ENCODE measurements at regions not wholly inside any gene's neighbourhood (a gene's known extent, or its start where the extent isn't known, plus 50 kb on each side); places are given as distances from the start of the nearest gene placed in this dataset.

- no peak for DNase-seq
Observed at GRCh38 chr3:25306705-25307104, 121.4 kb upstream of the RARB start.

- no peak for DNase-seq
Observed at GRCh38 chr3:25313286-25313685, 114.8 kb upstream of the RARB start.

DNA sequence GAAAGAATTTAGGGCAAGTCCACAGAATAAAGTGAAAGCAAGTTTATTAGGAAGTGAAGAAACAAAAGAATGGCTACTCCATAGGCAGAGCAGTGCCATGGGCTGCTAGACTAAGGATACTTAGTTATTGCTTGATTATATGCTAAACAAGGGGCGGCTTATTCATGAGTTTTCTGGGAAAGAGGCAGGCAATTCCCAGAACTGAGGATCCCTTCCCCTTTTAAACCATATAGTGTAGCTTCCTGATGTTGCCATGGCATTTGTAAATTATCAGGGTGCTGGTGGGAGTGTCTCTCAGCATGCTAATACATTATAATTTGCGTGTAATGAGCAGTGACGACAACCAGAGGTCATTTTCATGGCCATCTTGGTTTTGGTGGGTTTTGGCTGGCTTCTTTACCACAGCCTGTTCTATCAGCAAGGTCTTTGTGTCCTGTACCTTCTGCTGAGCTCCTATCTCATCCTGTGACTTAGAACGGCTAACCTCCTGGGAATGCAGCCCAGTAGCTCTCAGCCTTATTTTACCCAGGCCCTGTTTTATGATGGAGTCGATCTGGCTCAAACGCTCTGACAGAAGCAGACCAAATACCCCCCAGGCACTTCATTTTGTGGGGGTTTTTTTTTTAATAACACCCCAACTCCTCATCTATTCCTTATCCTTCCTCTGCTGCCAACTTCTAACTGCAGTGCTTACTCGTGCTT, 103.0 kb upstream of the RARB start:
- DNase-seq: no peak

- DNase-seq: no peak
Observed at GRCh38 chr3:25335356-25335755, 92.7 kb upstream of the RARB start.

DNA sequence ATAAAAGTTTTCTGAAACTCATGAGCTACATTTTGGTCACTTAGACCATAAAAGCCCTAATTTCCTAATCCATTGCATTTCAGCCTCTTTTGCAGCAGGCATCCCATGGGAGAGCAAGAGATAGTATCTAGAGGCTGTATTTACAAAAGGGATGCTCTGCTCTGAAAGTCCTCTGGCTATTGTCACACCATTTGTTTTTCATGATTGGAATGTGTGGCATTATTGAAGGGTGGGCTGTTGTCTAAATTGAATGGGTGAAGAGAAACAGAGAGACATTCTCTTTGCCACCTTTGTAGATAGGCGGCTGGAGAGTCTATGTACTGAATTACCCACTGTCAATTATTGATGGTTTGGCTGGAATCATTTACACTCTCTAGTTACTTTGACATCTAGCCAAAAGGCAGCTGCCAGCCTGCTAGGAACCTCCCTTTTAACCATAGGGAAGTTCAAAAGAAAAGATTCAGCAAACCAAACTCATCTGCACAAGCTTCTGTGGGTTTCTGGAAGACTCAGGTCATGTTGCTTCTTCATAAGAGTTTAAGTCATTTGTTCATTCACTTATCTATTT, 89.8 kb upstream of the RARB start:
- DNase-seq: peak; percentile 14

- peak; percentile 2 for DNase-seq
Observed at GRCh38 chr3:25339225-25339624, 88.8 kb upstream of the RARB start.

DNA sequence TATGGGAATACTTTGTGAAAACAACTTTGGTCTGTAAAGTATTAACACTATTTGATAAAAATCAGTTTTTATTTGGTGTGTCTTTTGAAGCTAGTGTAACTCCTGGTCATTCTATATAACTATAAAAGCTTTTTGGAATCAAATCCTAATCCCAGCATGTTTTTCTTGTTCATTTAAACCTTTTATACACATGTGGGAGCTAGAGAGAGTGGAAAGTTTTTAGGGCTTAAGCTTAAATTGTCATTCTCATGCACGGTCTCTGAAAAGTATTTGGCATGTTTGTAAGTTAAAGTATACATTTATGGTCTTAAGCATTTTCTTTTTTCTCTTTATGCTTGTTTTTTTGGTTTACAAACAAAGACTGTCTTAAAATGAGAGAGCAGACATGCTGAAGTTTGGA, 83.4 kb upstream of the RARB start:
- no peak for DNase-seq

DNA sequence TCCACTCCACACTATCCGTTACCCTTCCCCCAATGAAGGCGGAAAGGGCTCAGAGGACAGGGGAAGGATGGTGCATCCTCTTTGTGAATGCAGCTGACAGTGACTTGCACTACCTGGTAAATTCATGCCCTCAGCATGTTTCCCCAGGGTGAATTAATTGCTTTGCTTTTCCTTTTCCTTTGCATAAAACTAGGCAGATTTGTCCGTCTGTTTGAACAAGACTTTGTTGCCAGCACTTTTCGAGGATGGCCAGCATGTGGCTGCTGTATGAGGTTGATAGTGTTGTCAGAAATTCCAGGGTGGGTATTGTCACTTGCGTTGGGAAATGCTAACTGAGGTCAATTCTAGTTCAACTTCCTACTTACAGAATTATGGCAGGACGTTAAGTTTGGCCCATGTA, 79.0 kb upstream of the RARB start:
- DNase-seq: no peak

- no peak for DNase-seq
Observed at GRCh38 chr3:25349828-25350724, 78.0 kb upstream of the RARB start.

GRCh38 chr3:25350725-25351114, 77.3 kb upstream of the RARB start:
- DNase-seq: no peak

GRCh38 chr3:25354071-25354470, 74.0 kb upstream of the RARB start:
- DNase-seq: no peak

DNA sequence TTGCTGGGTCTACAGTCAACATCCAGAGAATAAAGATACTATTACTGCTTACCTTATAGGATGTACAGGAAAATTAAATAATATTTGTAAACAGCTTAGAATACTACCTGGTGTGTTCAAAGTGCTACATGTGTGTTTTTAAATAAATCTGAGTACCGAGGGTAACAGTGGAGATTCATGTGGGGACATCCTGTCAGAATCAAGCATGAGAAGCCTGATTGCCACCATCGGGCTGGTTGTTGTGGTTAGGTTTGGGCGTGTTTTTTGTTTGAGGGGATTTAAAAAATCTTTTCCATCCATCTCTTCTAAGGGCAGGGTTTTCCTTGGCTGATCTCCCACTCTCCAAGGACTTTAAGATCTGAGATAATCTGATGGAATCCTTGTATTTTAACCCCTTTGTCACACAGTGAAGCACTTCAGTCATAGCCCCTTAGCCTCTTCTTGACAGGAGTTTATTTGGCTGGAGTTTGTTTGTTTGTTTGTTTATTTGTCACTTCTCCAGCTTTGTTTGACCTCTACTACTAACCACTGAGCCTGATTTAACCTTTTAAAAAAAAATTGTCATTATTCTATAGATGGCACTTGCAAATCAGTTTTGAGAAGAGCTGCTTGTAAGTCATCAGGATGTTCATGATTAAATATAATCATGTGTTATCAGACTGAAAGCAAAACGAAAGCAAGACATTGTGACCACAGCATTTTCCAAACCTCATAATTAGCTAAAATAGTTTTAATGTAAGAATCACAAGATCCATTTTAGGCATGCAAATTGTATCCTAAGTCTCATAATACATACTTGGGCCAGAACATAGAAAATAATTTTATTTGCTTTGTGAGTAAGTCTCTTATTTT, 72.8 kb upstream of the RARB start:
- no peak for DNase-seq

DNA sequence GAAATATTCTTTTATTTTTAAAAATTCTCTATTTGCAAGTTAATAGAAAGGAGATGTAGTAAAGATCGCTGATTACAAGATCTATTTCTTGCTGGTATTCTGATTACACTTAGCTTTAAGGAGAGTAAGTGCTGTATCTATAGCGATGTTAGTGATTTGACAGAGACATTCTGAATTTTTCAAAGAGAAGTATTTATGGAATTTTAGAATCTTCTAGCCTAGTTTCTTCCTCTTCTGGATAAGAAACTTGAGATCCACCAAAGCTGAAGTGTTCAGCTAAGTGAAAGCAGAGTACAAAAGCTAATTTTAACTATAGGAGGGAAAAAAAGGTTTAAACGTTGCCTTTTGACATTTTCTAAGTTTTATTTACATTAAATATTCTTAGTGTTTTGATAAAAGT, 72.1 kb upstream of the RARB start:
- no peak for DNase-seq

DNA sequence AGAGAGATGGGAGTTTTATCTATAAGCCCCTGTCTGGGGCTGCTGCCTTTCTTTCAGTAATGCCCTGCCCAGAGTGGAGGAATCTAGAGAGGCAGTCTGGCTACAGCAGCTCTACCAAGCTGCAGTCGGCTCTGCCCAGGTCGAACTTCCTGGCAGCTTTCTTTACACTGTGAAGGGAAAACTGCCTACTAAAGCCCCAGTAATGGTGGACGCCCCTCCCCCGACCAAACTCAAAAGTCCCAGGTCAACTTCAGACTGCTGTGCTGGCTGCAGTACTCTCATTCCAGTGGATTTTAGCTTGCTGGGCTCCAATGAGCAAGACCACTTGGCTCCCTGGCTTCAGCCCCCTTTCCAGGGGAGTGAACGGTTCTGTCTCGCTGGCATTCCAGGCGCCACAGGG, 65.9 kb upstream of the RARB start:
- no peak for DNase-seq

- no peak for DNase-seq
Observed at GRCh38 chr3:25365636-25366035, 62.4 kb upstream of the RARB start.

DNA sequence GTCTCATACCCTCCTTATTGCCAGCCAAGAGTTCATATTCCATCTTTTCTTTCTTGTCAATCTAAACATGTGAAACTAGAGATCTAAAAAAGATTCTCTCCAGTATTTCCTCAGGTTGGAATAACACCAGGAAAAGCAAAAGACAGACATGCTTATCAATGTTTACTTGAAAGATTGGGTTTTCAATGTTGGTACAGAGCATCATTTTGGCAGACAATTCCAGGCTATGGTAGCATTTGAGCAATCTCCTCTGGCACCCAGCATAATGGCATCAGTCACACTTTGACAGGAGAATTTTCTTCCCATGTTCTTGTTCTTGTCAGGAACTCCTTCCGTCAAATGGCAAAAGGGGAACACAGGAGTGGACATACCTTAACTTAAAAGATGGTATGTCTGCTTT, 61.0 kb upstream of the RARB start:
- DNase-seq: no peak

DNA sequence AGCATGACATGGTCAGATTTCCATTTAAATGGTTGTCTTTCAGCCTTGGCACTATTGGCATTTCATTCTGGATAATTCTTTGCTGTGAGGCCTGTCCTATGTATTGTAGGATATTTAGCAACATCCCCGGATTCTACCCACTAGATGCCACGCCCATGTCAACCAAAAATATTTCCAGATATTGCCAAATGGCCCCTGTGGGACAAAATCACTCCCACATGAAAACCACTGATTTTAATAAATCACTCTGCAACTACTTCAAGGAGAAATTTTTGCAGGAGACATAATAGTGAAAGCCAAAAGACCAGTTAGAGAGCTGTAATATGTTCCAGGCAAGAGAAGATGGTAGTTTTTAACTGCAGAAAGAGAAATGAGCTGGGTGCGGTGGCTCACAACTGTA, 55.9 kb upstream of the RARB start:
- DNase-seq: no peak

DNA sequence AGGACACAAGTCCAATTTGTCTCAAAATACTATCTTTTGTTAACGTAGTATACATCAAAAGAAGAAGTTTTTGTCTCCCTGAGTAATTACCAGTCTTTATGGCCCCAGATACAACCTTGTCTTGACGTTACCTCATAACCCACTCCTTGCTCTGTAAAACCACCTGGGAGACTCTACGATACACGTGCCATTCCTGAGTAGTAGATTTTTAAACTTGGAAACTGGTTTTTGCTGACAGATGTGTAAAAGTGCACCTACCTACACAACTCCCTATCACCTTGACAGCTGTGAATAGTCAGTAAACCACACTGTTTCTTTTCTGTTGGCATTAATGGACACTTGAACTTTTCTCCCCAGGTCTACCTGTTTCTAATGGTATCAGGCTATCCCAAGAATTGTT, 51.7 kb upstream of the RARB start:
- no peak for DNase-seq

DNA sequence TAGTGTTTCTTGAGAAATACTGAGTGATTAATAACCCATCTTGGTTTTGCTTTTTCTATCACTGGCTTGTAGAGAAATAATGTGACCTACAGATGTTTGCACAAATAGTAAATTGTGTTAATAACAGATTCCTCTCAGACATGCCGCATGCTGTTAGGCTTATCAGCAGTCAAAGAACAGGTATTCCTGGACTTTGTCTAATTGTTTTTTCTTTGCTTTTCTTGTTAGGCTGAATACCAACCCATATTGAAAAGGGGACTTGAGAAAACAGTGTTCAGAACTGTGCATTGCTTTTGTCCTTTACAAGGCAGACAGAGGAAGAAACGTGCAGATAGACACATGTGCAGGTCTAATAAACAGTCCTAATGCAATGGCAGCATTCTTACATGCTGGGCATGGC, 51.0 kb upstream of the RARB start:
- DNase-seq: no peak
